GM06990 (cell line): ENCODE measurements at regions not wholly inside any gene's neighbourhood (a gene's known extent, or its start where the extent isn't known, plus 50 kb on each side); places are given as distances from the start of the nearest gene placed in this dataset.

Experiments
- DNase-seq: peaks from one replicate; pipeline ENCODE4 v3.0.0-alpha.2; 2011; ENCODE audit not compliant: insufficient read length; ENCODE audit errors: extremely low read depth
- H3K27me3 ChIP-seq: replicated peaks from 2 replicates; pipeline ENCODE4 v1.6.0; 2011; ENCODE audit warnings: low read length; ENCODE audit not compliant: control insufficient read depth, insufficient read depth
- H3K36me3 ChIP-seq: 2 replicates; pipeline ENCODE4 v1.5.1; 2011; ENCODE audit warnings: low read length; ENCODE audit not compliant: control insufficient read depth, insufficient read depth
- H3K4me3 ChIP-seq: replicated peaks from 2 replicates; pipeline ENCODE4 v1.5.1; 2011; ENCODE audit warnings: low read depth, mild to moderate bottlenecking, control low read depth, low read length
- CTCF ChIP-seq: IDR thresholded peaks from 2 replicates; pipeline ENCODE4 v1.5.1; 2011; ENCODE audit warnings: low read length, control low read depth, mild to moderate bottlenecking, inconsistent platforms; ENCODE audit not compliant: insufficient read depth, poor library complexity, severe bottlenecking

- TF ChIP-seq CTCF = no peak
- DNase-seq = no peak
- peaks cover 1% of the 10 kb centered on the region; the same call in 1 of the 2 replicates for H3K27me3 ChIP-seq
- no peaks in the 10 kb centered on the region for H3K36me3 ChIP-seq
- no peak overlapping the region for H3K4me3 ChIP-seq
Observed at GRCh38 chr17:6191405-6192324, 121.5 kb downstream of the WSCD1 start.

DNA sequence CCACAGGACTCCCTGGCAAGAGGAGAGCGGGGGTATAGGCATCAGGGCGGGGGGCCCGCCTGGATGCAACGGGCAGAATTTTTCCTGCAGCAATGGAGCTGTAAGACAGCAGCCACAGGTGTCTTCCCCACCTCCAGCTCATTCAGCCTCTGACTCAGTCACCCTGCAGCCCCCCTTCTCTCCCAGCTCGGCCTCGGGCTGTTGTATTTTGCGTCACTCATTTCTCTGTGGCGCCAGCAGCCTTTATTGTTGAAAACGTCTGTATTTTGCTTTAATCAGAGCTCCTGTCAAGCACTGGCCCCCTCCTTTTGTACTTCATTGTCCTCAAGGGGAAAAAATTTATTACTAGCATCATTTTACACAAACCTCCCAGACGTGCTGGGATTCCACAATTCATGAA is 117.7 kb downstream of the WSCD1 start:
- H3K4me3 ChIP-seq = no peak overlapping the region
- H3K36me3 ChIP-seq = no peaks in the 10 kb centered on the region
- no peak for DNase-seq
- H3K27me3 ChIP-seq = peaks cover 1% of the 10 kb centered on the region; the same call in 1 of the 2 replicates
- TF ChIP-seq CTCF = no peak

- Histone ChIP-seq H3K27me3 (peaks cover 1% of the 10 kb centered on the region; the same call in 1 of the 2 replicates), H3K36me3 (no peaks in the 10 kb centered on the region), H3K4me3 (no peak overlapping the region)
- TF ChIP-seq CTCF = no peak
- no peak for DNase-seq
Observed at GRCh38 chr17:6186998-6187397, 116.8 kb downstream of the WSCD1 start.

GRCh38 chr17:6184508-6184907 is 114.3 kb downstream of the WSCD1 start:
- TF ChIP-seq CTCF = no peak
- H3K36me3 ChIP-seq = no peaks in the 10 kb centered on the region
- H3K27me3 ChIP-seq = no peaks in the 10 kb centered on the region
- no peak for DNase-seq
- no peak overlapping the region for H3K4me3 ChIP-seq

- no peak for TF ChIP-seq CTCF
- no peaks in the 10 kb centered on the region; the same call in 1 of the 2 replicates for H3K27me3 ChIP-seq
- no peaks in the 10 kb centered on the region for H3K36me3 ChIP-seq
- H3K4me3 ChIP-seq = no peak overlapping the region
- no peak for DNase-seq
Observed at GRCh38 chr17:6179017-6179416, 108.8 kb downstream of the WSCD1 start.
